HG03135 (cell line): ENCODE measurements at regions not wholly inside any gene's neighbourhood (a gene's known extent, or its start where the extent isn't known, plus 50 kb on each side); places are given as distances from the start of the nearest gene placed in this dataset.

Experiments used
- ATAC-seq: cut with Tn5 transposase; IDR thresholded peaks from one replicate; pipeline ENCODE4 v1.9.1; 2021; ENCODE audit warnings: mild to moderate bottlenecking, moderate library complexity; ENCODE audit not compliant: unreplicated experiment

GRCh38 chr3:168417016-168417415 lies 321.3 kb upstream of the GOLIM4 start:
- ATAC-seq = no peak

- no peak for ATAC-seq
Measured at GRCh38 chr3:168416446-168416845, 320.7 kb upstream of the GOLIM4 start.

- ATAC-seq = no peak
Measured at GRCh38 chr3:168414149-168414548, 318.4 kb upstream of the GOLIM4 start.

GRCh38 chr3:168407381-168407780 lies 311.7 kb upstream of the GOLIM4 start:
- ATAC-seq = no peak

- no peak for ATAC-seq
Measured at GRCh38 chr3:168405288-168405687, 309.6 kb upstream of the GOLIM4 start.

GRCh38 chr3:168398371-168399025 lies 302.8 kb upstream of the GOLIM4 start:
- ATAC-seq = no peak

- ATAC-seq = no peak
Measured at GRCh38 chr3:168396861-168397260, 301.1 kb upstream of the GOLIM4 start.

GRCh38 chr3:168395551-168395950 lies 299.8 kb upstream of the GOLIM4 start:
- no peak for ATAC-seq

GRCh38 chr3:168394439-168394838 lies 298.7 kb upstream of the GOLIM4 start:
- ATAC-seq = no peak

GRCh38 chr3:168386301-168386700 lies 290.6 kb upstream of the GOLIM4 start:
- no peak for ATAC-seq

- no peak for ATAC-seq
Measured at GRCh38 chr3:168384990-168385389, 289.3 kb upstream of the GOLIM4 start.

- ATAC-seq = no peak
Measured at GRCh38 chr3:168383573-168383972, 287.8 kb upstream of the GOLIM4 start.

- ATAC-seq = no peak
Measured at GRCh38 chr3:168371846-168372245, 276.1 kb upstream of the GOLIM4 start.

- no peak for ATAC-seq
Measured at GRCh38 chr3:168364967-168365366, 269.2 kb upstream of the GOLIM4 start.

GRCh38 chr3:168362661-168363247 lies 267.0 kb upstream of the GOLIM4 start:
- ATAC-seq = no peak

- no peak for ATAC-seq
Measured at GRCh38 chr3:168362156-168362555, 266.4 kb upstream of the GOLIM4 start.

- ATAC-seq = no peak
Measured at GRCh38 chr3:168360993-168361392, 265.3 kb upstream of the GOLIM4 start.

- ATAC-seq = no peak
Measured at GRCh38 chr3:168342946-168343850, 247.5 kb upstream of the GOLIM4 start.

- no peak for ATAC-seq
Measured at GRCh38 chr3:168341956-168342936, 246.5 kb upstream of the GOLIM4 start.

- ATAC-seq = no peak
Measured at GRCh38 chr3:168341192-168341815, 245.6 kb upstream of the GOLIM4 start.
